DOHH2 (cell line): ENCODE measurements at regions not wholly inside any gene's neighbourhood (a gene's known extent, or its start where the extent isn't known, plus 50 kb on each side); places are given as distances from the start of the nearest gene placed in this dataset.
"Not testable (repeated sequence)": the region's sequence is repeated elsewhere in the genome, so short reads cannot be mapped to it uniquely, and the experiment has no call there.

Experiments
- CTCF ChIP-seq: fragments of 200-600 bp; sonication (generic); IDR thresholded peaks from one replicate; pipeline ENCODE4 v1.5.1; 2014; ENCODE audit warnings: antibody characterized with exemption, mild to moderate bottlenecking, low read depth, low read length; ENCODE audit not compliant: poor library complexity, severe bottlenecking
- EZH2phosphoT487 ChIP-seq: fragments of 200-600 bp; sonication (generic); IDR thresholded peaks from 2 replicates; pipeline ENCODE4 v1.6.1; 2017; ENCODE audit warnings: borderline replicate concordance, mild to moderate bottlenecking, antibody characterized with exemption, low read length, moderate library complexity, mixed read lengths

DNA sequence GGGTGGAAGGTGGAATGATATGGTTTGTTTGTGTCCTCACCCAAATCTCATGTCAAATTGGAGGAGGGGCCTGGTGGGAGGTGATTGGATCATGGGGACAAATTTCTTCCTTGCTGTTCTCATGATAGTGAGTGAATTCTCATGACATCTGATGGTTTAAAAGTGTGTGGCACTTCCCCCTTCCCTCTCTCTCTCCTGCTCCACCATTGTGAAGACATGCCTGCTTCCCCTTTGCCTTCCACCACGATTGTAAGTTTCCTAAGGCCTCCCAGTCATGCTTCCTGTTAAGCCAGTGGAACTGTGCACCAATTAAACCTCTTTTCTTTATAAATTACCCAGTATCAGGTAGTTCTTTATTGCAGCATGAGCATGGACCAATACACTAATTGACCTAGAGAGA lies 99.0 kb upstream of the ZBED5 start:
- TF ChIP-seq CTCF, EZH2phosphoT487: not testable (repeated sequence)
